ENCODE measurements at regions not wholly inside any gene's neighbourhood (a gene's known extent, or its start where the extent isn't known, plus 50 kb on each side); places are given as distances from the start of the nearest gene placed in this dataset.

DNA sequence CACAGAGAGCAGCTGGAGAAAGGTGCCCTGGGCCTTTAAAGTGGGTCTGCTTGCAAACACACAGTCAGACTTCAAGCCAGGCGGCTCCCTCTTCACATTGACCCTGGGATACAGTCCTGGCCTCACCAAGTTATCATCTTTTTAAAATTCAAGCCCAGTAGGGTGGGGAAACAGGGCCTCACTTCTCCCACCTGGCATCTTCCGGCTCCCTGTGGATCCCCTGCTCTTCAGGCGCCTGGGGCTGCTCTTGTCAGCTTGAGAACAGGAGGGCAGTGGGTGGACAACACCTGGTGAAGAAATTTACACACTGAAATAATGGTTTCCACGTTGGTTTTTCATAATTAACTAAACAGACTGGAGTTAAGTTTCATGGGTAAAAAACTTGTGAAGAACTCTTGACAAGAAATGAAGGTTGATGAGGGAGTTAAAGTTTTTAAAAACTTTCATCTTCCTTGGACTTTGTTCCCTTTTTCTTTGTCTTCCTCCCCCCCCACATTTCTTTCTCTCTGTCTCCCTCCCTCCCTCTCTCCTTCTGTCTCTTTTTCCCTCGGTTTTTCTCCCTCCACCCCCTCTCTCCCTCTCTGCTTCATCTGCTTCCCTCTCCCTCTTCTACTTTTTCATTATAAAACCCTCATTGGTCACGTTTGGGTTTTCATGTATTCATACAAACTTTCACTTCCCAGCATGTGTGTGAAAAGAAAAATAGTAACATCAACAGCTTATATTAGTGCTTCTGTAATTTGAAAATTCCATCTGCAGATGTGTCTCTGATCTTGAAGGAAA lies 219.6 kb downstream of the DMRT2 start:
- TF ChIP-seq, protein P1, sequence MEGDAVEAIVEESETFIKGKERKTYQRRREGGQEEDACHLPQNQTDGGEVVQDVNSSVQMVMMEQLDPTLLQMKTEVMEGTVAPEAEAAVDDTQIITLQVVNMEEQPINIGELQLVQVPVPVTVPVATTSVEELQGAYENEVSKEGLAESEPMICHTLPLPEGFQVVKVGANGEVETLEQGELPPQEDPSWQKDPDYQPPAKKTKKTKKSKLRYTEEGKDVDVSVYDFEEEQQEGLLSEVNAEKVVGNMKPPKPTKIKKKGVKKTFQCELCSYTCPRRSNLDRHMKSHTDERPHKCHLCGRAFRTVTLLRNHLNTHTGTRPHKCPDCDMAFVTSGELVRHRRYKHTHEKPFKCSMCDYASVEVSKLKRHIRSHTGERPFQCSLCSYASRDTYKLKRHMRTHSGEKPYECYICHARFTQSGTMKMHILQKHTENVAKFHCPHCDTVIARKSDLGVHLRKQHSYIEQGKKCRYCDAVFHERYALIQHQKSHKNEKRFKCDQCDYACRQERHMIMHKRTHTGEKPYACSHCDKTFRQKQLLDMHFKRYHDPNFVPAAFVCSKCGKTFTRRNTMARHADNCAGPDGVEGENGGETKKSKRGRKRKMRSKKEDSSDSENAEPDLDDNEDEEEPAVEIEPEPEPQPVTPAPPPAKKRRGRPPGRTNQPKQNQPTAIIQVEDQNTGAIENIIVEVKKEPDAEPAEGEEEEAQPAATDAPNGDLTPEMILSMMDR (IDR thresholded peaks at IDR 0.05): no peak
- no peak for TF ChIP-seq POLR2AphosphoS5 (IDR thresholded peaks at IDR 0.05)

Data from stomach (tissue), 4 donors.